ENCODE measurements at regions not wholly inside any gene's neighbourhood (a gene's known extent, or its start where the extent isn't known, plus 50 kb on each side); places are given as distances from the start of the nearest gene placed in this dataset.

- DNase-seq, result no peak
These were observed 119.5 kb downstream of the GYPC start for GRCh38 chr2:126775300-126775985.

DNA sequence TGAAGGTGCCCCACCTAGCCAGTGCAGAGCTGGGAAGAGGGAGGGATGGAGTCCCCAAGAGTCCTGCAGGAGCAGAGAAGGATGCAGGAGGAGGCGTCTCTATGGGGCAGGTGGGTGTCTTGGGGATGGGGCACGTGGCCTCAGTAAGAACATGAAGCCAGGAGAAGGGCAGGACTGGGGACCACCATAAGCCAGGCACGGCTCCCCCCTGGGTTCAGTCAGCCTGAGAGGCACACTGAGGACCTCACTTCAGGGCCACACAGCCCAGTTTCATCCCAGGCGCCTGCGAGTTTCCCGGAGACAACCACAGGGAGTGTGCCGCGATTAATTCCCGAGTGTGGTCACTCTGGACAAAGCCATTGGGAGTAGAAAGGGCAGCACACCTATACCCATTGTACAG is 120.3 kb downstream of the GYPC start:
- no peak for DNase-seq

GRCh38 chr2:126776692-126777619 is 121.0 kb downstream of the GYPC start:
- peak; percentile 52 for DNase-seq

- no peak for DNase-seq
These were observed 121.1 kb upstream of the TEX51 start for GRCh38 chr2:126777620-126777978.

GRCh38 chr2:126778561-126779501 is 119.9 kb upstream of the TEX51 start:
- no peak for DNase-seq

DNA sequence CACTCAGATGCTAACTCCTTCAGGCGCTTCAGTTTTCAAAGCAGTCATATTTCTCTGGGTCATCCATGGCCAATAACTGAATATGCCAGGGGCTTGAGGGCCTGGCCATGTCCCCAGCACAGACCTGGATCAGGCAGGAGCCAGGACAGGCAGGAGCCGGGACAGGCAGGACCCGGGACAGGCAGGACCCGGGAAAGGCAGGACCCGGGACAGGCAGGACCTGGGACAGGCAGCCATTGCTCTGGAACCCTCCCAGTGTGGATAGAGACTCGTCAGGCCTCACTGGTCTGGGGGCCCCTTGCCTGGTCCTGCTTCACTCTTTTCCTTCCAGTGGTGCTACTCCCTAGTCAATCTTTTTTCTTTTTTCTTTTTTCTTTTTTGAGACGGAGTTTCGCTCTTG is 117.5 kb upstream of the TEX51 start:
- DNase-seq, result no peak

DNA sequence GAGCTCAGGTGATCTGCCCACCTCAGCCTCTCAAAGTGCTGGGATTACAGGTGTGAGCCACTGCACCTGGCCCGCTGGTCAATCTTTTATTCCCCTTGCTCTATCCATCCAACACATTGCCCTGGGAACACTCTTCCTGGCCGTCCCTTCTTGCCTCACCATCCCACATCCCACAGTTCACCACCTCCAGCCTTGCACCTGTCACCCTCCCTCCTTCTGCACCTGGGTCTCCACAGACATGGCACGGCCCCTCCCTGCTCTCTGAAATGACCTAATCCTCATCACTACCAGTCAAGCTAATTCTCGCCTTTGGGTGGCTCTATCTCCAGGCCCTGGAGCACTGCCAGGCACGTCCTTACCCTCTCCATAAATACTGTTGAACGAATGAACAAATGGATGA is 116.9 kb upstream of the TEX51 start:
- DNase-seq, result no peak

DNA sequence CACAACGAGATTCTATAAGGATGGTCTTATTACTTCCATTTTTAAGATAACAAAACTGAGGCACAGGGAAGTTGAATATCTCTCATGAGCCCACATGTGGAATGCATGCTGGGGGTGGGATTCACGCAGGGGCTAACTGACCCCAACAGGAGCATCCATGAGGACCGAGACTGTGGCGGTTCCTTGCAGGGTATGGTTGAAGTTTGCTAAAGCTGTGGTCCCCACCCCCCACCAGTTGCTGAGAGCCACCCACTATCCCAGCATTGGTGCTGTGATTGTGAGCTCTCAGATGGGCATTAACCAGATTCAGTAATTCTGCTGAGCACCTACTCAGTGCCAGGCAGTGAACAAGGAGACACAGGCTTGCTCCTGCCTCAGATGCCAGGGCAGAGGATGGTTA is 116.0 kb upstream of the TEX51 start:
- DNase-seq, result no peak

GRCh38 chr2:126783341-126783740 is 115.3 kb upstream of the TEX51 start:
- DNase-seq, result no peak

DNA sequence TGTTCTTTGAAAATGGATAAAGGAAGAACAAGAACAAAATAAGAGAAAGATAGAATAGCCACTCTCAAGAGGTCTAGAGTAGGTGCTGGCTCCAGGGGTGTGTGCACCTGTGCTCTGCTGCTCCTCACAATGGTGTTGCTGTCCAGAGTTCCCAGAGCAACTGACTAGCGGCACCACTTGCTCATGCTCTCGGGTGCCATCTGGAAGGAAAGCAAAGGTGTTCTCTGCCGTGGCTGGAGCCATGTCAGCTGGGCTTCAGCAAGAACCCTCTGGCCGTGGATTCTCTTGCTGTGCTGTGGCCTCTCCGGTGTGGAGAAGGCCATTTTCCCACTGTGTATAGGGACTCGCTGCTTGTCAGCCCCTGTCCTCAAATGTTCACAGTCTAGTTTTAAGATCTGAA is 114.6 kb upstream of the TEX51 start:
- DNase-seq, result no peak

GRCh38 chr2:126784621-126785020 is 114.1 kb upstream of the TEX51 start:
- no peak for DNase-seq

GRCh38 chr2:126785236-126785635 is 113.5 kb upstream of the TEX51 start:
- DNase-seq, result no peak

- DNase-seq, result no peak
These were observed 112.8 kb upstream of the TEX51 start for GRCh38 chr2:126785862-126786261.

GRCh38 chr2:126786765-126787164 is 111.9 kb upstream of the TEX51 start:
- no peak for DNase-seq

DNA sequence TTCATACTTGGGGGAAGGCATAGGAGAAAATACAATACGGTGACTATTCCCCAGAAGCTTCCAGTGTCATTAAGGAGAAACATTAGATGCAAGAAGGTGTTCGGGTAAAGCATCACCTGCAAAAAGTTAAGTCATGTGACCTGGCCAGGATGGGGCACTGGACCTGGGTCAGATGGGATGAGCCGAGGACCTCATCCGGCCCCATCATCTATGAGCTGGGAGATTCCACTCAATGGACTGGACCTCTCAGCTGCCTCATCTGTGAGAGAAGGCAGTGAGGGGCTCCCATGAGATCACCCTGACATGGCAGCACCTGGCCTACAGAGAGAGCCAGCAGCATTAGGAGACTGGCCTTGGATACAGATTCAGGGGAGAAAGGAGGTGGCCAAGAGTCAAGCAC is 111.4 kb upstream of the TEX51 start:
- no peak for DNase-seq

DNA sequence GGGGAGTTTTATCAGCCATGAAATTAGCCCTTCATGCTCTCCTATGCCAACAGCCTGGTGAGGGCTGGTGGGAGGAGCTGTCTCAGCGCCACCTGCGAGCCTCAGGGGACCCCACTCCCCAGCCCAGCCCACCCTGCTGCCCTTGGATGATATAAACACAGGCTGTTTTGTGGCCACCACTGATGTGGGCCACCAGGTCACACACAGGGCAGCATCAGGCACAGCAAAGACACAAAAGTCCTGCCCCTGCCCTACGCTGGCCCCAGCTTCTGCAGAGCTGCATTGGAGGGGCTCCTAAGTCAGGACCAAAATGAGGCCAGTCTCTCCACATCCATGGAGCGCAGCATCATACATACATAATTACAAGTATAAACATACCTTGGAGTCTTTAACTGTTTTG is 110.6 kb upstream of the TEX51 start:
- no peak for DNase-seq

DNA sequence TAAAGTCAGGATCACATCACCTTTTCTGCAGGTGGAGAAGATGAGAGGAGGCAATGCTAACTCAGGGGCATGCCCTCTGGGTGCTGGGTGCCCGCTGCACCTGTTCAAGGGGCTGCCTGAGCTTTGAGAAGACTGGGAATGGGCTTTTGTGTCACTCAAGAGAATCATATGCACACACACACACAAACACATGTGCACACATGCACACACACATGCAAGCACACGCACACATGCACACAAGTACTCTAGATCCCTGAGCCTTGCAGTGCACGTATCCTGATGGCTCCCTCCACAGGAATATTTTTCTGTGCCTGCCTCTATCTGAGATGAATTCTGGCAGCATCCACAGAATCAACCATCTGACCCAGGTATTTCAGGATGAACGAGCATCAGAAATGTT is 110.0 kb upstream of the TEX51 start:
- no peak for DNase-seq

DNA sequence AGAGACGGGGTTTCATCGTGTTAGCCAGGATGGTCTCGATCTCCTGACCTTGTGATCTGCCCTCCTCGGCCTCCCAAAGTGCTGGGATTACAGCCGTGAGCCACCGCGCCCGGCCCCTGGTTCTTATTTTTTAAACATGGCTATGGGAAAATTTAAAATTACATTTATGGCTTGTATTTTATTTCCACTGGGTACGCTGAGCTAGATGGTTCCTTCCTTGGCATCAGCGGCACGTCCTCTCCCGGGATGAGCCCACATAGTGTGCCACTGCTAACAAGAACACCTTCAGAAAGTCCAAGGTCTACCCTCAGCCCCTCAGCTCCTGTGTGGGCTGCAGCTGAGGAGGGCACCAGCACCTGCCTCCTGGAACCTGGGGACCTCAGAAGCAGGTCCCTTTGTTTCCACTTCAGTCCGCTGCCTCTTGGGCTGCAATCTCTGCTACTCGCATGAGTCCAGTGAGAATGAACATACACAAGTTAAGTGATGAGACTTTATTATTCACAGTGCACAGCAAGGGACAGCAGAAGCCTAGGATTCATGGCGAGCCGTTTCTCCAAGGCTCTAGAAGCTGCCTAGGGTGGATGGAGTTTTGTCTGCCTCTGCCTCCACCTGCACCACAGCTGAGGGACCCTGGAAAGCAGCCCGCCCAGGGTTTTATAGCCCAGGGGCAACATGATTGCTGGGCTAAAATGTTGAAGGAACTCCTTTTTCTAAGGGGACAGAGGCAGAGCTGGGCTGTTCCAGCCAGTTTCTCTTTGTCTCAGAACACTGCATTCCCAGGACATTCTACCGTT is 107.5 kb upstream of the TEX51 start:
- no peak for DNase-seq

DNA sequence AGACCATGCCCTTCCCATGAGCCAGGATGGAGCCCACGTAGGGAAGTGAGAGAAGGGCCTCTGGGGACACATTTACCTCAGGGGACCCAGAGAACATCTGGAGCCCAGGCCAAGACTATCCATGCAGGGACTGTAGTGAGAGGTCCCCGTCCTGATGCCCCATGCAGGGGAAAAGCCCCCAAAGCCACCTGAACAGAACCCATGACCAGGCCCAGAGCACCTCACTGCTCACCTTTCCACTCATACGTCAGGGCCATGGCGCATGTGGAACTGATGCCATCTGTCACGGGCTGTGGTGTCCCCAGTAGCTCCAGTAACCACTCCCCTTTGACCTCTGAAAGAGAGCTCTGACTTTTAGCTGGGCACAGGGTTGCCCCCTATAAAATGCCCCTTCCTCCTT is 106.5 kb upstream of the TEX51 start:
- DNase-seq, result no peak

GRCh38 chr2:126792993-126793392 is 105.7 kb upstream of the TEX51 start:
- DNase-seq, result no peak

- DNase-seq, result no peak
These were observed 104.6 kb upstream of the TEX51 start for GRCh38 chr2:126793885-126794613.
